ENCODE measurements at regions not wholly inside any gene's neighbourhood (a gene's known extent, or its start where the extent isn't known, plus 50 kb on each side); places are given as distances from the start of the nearest gene placed in this dataset.
"Not testable (repeated sequence)": the region's sequence is repeated elsewhere in the genome, so short reads cannot be mapped to it uniquely, and the experiment has no call there.

- not testable (repeated sequence) for TF ChIP-seq E2F6 (IDR thresholded peaks at IDR 0.05; ENCODE audit: borderline replicate concordance, low read depth); RFX5 (IDR thresholded peaks at IDR 0.05); POLR2A (IDR thresholded peaks at IDR 0.05; ENCODE audit: low read length); USF2 (IDR thresholded peaks at IDR 0.05); CTCF (IDR thresholded peaks at IDR 0.05); HOXA7 (CRISPR knock-in tag; IDR thresholded peaks at IDR 0.05)
These were observed 196.2 kb downstream of the CRLF2 start for GRCh38 chrX:1016281-1016680.
